ENCODE measurements at regions not wholly inside any gene's neighbourhood (a gene's known extent, or its start where the extent isn't known, plus 50 kb on each side); places are given as distances from the start of the nearest gene placed in this dataset.

DNA sequence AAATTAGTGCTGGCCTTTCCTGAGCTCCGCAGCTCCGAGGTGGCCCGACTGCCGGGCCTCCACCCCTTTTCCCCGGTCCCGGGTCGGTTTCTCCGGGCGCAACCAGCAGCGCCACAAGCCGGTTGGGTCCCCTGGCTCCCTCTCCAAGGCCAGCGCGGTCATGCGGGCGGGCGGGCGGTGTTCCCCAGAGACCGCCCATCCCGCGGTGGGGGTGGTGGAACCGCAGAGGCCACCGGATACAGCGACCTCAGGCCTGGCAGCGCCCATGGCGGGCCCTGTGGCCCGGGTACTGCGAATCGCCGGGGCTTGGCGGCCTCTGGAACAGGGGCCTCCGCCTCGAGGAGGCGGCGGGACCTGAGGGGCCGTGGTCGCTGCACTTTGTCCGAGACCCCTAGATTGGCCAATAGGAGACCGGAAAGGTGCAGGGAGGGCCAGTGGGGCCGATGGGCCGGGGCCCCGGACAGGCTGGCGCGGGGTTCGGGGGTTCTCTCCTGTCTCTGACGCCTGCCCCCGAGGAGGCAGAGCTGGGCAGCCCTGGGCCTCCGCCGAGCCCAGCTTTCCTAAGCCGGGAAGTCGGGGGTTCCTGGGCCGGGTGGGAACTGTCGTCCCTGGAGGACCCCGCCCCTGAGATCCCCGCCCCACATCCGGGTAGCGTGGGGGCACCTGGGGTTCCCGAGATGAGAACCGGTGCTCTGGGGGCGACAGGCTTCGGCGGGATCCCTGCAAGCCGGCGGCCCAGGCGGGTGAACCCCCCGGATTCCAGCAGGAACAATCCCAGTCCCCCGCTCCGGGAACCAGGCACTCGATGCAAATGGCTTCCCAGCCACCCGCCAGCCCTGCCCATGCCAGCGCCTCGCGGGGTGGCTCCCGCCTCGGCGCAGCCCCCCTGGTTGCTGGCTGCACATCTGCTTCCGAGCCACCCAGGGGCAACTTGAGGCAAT is 293.9 kb downstream of the ZSWIM6 start:
- peak overlapping the region; percentile 40 for H3K4me3 ChIP-seq (ENCODE audit: low read depth, low read length)
- in situ Hi-C loops (cut with HindIII; ENCODE audit: low sequenced_read_pairs) = no loop called here
- TF ChIP-seq CTCF (IDR thresholded peaks at IDR 0.05; ENCODE audit: low read depth, low read length, missing control alignments) = no peak
- no peak for DNase-seq (ENCODE audit: low read depth)

DNA sequence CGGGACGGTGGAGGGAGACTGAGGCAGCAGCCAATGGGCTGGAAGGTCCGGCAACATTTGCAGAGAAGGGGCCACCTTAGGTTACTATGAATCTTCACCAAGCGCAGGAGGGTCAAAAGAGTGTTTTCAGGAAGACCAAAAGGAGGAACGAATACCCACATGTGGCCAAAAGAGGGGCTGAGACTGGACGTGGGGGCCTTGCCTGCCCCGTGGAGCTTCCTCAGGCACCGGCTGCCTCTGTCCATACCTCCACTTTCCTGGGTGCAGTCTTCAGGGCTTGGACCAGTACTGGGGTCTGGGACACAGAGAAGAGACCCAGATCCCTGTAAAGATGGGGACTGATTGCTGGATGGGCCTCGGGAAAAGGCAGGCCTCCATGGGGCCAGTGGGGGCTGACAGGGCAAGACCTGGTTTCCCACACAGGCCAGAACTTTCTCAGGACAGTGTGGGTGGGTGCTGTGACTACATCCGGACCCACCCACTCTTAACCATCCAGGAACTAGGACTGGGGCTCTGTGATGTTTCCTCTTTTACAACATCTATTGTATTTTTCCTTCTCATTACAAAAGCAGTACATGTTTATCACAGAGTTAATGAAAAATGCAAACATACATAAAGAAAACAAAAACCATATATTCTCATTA is 294.7 kb downstream of the ZSWIM6 start:
- H3K4me3 ChIP-seq (ENCODE audit: low read depth, low read length) = no peak overlapping the region
- DNase-seq (ENCODE audit: low read depth) = no peak
- no peak for TF ChIP-seq CTCF (IDR thresholded peaks at IDR 0.05; ENCODE audit: low read depth, low read length, missing control alignments)
- in situ Hi-C loops (cut with HindIII; ENCODE audit: low sequenced_read_pairs) = no loop called here

DNA sequence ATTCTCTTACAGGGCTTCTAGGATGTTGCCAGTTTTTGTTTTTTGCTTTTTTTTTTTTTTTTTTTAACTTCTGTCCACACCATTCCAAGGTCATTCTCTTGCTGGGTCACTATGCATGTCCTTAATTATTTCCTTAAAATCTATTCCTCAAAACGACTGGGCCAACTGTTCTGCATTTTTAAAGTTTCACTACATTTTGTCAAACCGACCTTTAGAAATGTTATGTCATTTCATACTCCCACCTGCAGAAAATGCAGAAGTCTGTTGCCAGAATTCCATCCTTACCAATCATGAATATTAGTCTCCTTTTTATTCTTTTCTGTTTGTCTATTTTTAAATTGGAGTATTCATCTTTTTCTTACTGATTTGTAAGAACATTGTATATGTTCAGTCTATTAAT is 295.5 kb downstream of the ZSWIM6 start:
- DNase-seq (ENCODE audit: low read depth) = no peak
- no peak overlapping the region for H3K4me3 ChIP-seq (ENCODE audit: low read depth, low read length)
- no peak for TF ChIP-seq CTCF (IDR thresholded peaks at IDR 0.05; ENCODE audit: low read depth, low read length, missing control alignments)
- in situ Hi-C loops (cut with HindIII; ENCODE audit: low sequenced_read_pairs) = no loop called here

DNA sequence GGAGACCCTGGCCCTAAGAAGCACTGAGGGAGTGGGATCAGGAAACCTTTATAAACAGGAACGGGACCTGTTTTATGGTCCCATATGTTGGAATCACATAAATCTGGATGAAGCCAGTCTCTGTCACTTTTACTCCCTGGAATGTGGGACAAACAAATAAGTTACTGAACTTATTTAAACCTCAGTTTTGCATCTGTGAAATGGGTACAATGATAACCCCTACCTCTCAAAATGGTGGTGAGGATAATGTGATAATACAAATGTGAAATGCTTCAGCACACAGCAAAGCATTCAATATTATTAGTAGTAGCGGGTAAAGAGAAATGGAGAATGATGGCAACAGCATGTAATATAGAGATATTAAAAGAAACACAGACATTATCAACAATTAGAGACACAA is 298.9 kb downstream of the ZSWIM6 start:
- TF ChIP-seq CTCF (IDR thresholded peaks at IDR 0.05; ENCODE audit: low read depth, low read length, missing control alignments) = no peak
- in situ Hi-C loops (cut with HindIII; ENCODE audit: low sequenced_read_pairs) = no loop called here
- H3K4me3 ChIP-seq (ENCODE audit: low read depth, low read length) = no peak overlapping the region
- DNase-seq (ENCODE audit: low read depth) = no peak

DNA sequence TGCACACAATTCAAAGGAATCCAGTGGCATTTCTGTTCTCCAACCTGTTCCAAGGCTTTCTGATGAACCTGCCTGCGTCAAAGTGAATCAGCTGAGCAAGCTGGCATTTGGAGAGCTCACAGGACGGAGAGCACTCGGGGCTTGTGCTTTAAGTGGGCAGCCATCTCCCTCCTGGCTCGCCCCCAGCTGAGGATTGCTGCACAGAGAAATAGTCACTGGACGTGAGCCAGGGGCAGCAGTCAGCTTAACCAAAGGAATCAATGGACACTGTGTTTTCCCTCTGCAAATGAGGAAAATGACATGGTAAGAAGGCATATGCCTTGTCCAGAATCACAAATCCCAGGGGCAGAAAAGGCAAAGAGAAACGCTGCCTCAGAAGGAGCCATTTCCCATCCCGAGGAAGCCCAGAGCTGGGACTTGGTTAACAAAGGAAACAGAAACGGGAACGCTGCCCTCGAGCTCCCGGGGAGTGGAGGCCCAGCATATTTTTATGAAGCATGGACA is 299.4 kb downstream of the ZSWIM6 start:
- no peak overlapping the region for H3K4me3 ChIP-seq (ENCODE audit: low read depth, low read length)
- in situ Hi-C loops (cut with HindIII; ENCODE audit: low sequenced_read_pairs) = no loop called here
- DNase-seq (ENCODE audit: low read depth) = peak; percentile 43
- TF ChIP-seq CTCF (IDR thresholded peaks at IDR 0.05; ENCODE audit: low read depth, low read length, missing control alignments) = no peak

DNA sequence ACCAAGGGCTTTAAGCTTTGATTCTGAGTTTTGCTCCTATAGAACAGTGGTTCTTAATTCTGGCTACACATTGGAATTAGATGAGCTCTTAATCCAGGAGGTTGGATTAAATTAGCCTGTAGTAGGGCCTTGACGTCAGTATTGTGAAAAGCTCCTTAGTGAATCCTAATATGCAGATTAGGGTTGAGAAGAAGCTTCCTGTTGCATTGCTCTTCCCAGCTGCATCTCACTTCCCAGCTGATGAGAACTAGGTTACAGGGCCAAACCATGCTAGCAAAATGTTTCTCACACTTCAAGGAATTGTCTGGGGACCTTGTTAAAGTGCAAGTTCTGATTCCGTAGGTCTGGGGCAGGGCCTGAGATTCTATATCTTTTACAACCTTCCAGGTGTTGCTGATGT is 300.0 kb downstream of the ZSWIM6 start:
- no peak for DNase-seq (ENCODE audit: low read depth)
- no peak for TF ChIP-seq CTCF (IDR thresholded peaks at IDR 0.05; ENCODE audit: low read depth, low read length, missing control alignments)
- in situ Hi-C loops (cut with HindIII; ENCODE audit: low sequenced_read_pairs) = no loop called here
- H3K4me3 ChIP-seq (ENCODE audit: low read depth, low read length) = no peak overlapping the region
